Liver (tissue), 8 donors: ENCODE measurements at regions not wholly inside any gene's neighbourhood (a gene's known extent, or its start where the extent isn't known, plus 50 kb on each side); places are given as distances from the start of the nearest gene placed in this dataset.

Experiments used
- DNase-seq: peaks from one replicate; pipeline ENCODE4 v3.0.0-alpha.2; 2017; ENCODE audit warnings: low spot score
- H3K27ac ChIP-seq, 2 donors: one replicate each; pipeline ENCODE4 v1.7.0; 2013; ENCODE audit warnings: inconsistent platforms in 2 of 2, low read length in 2 of 2, control low read depth in 1 of 2, low read depth in 1 of 2, mild to moderate bottlenecking in 1 of 2
- H3K27me3 ChIP-seq, 4 donors: one replicate each; pipeline versions ENCODE4 v1.6.1 to v1.7.0; 2013; ENCODE audit warnings: low read length in 3 of 4, inconsistent platforms in 1 of 4, mild to moderate bottlenecking in 1 of 4, moderate library complexity in 1 of 4; ENCODE audit not compliant: control insufficient read depth in 4 of 4, insufficient read depth in 4 of 4
- H3K36me3 ChIP-seq, 4 donors: one replicate each; pipeline versions ENCODE4 v1.6.1 to v1.7.0; 2013; ENCODE audit warnings: low read length in 3 of 4, mild to moderate bottlenecking in 3 of 4, low read depth in 1 of 4, moderate library complexity in 1 of 4; ENCODE audit not compliant: control insufficient read depth in 4 of 4, insufficient read depth in 3 of 4
- H3K4me1 ChIP-seq, 4 donors: one replicate each; pipeline versions ENCODE4 v1.6.1 to v1.7.0; 2013; ENCODE audit warnings: low read length in 3 of 4, mild to moderate bottlenecking in 3 of 4, moderate library complexity in 1 of 4; ENCODE audit not compliant: control insufficient read depth in 4 of 4, insufficient read depth in 4 of 4
- H3K4me3 ChIP-seq, 3 donors: one replicate each; pipeline versions ENCODE4 v1.6.1 to v1.7.0; 2013; ENCODE audit warnings: low read length in 3 of 3, control low read depth in 1 of 3, low read depth in 1 of 3, mild to moderate bottlenecking in 1 of 3
- H3K9ac ChIP-seq, 2 donors: one replicate each; pipeline ENCODE4 v1.7.0; 2013; ENCODE audit warnings: low read length in 2 of 2, mild to moderate bottlenecking in 2 of 2, moderate library complexity in 2 of 2, control low read depth in 1 of 2, low read depth in 1 of 2
- H3K9me3 ChIP-seq, 4 donors: one replicate each; pipeline versions ENCODE4 v1.6.1 to v1.7.0; 2013; ENCODE audit warnings: low read length in 3 of 4; ENCODE audit not compliant: control insufficient read depth in 4 of 4
- EGR1 ChIP-seq, 2 donors: IDR thresholded peaks; 2 replicates each; pipeline ENCODE4 v1.6.1; 2016 to 2018; ENCODE audit warnings: antibody characterized with exemption in 2 of 2, low read depth in 2 of 2
- FOXA1 ChIP-seq: IDR thresholded peaks from 2 replicates; pipeline ENCODE4 v1.6.1; 2016; ENCODE audit warnings: antibody characterized with exemption
- FOXA2 ChIP-seq: IDR thresholded peaks from 2 replicates; pipeline ENCODE4 v1.6.1; 2016; ENCODE audit warnings: antibody characterized with exemption
- GABPA ChIP-seq, 2 donors: IDR thresholded peaks in 1 of 2; conservative IDR thresholded peaks in 1 of 2; 2 replicates each; pipeline ENCODE4 v1.6.1; 2016; ENCODE audit warnings: antibody characterized with exemption in 2 of 2, mild to moderate bottlenecking in 1 of 2, moderate library complexity in 1 of 2
- HNF4A ChIP-seq, 2 donors: conservative IDR thresholded peaks; 2 replicates each; pipeline ENCODE4 v1.6.1; 2016; ENCODE audit warnings: antibody characterized with exemption in 2 of 2, mild to moderate bottlenecking in 2 of 2
- HNF4G ChIP-seq: IDR thresholded peaks from 2 replicates; pipeline ENCODE4 v1.6.1; 2016; ENCODE audit warnings: antibody characterized with exemption
- JUND ChIP-seq, 2 donors: IDR thresholded peaks; 2 replicates each; pipeline ENCODE4 v1.6.1; 2016; ENCODE audit warnings: antibody characterized with exemption in 2 of 2
- NR2F2 ChIP-seq: IDR thresholded peaks from 2 replicates; pipeline ENCODE4 v1.6.1; 2016; ENCODE audit warnings: antibody characterized with exemption
- RAD21 ChIP-seq, 2 donors: IDR thresholded peaks; 2 replicates each; pipeline ENCODE4 v1.6.1; 2016; ENCODE audit warnings: antibody characterized with exemption in 2 of 2, mild to moderate bottlenecking in 2 of 2
- RXRA ChIP-seq, 2 donors: IDR thresholded peaks; 2 replicates each; pipeline ENCODE4 v1.6.1; 2017 to 2018; ENCODE audit warnings: antibody characterized with exemption in 2 of 2, mild to moderate bottlenecking in 1 of 2
- SP1 ChIP-seq: IDR thresholded peaks from 2 replicates; pipeline ENCODE4 v1.6.1; 2018; ENCODE audit warnings: antibody characterized with exemption, mild to moderate bottlenecking
- TAF1 ChIP-seq: conservative IDR thresholded peaks from 2 replicates; pipeline ENCODE4 v1.6.1; 2016; ENCODE audit warnings: antibody characterized with exemption, mild to moderate bottlenecking
- YY1 ChIP-seq: IDR thresholded peaks from 2 replicates; pipeline ENCODE4 v1.6.1; 2016; ENCODE audit warnings: antibody characterized with exemption, mild to moderate bottlenecking
- WGBS: extraction: QIAGEN DNeasy Blood & Tissue Kit; methylation state at CpG from one replicate; pipeline ENCODE4 v1.1.7; 2013; 5-methylcytosine and 5-hydroxymethylcytosine counted together
- TF ChIP-seq, protein P1 (sequence below): IDR thresholded peaks from 2 replicates; pipeline ENCODE4 v1.6.1; 2016; ENCODE audit warnings: antibody characterized with exemption
- TF ChIP-seq, protein P2 (sequence below): IDR thresholded peaks from 2 replicates; pipeline ENCODE4 v1.6.1; 2016; ENCODE audit warnings: antibody characterized with exemption
- TF ChIP-seq, protein P3 (sequence below): fragments of 150-350 bp; IDR thresholded peaks from 2 replicates; pipeline ENCODE4 v1.5.1; 2017; ENCODE audit warnings: improper control_type of control experiment, low read depth, low read length; ENCODE audit not compliant: missing input control
- TF ChIP-seq, protein P4 (sequence below): IDR thresholded peaks from 2 replicates; pipeline ENCODE4 v1.6.1; 2016; ENCODE audit warnings: antibody characterized with exemption
- TF ChIP-seq, protein P5 (sequence below): IDR thresholded peaks from 2 replicates; pipeline ENCODE4 v1.6.1; 2016; ENCODE audit warnings: antibody characterized with exemption, mild to moderate bottlenecking
- donor health status: healthy.
- donor health status: healthy.
- donor health status: healthy.
- donor health status: healthy.
- donor health status: healthy.

DNA sequence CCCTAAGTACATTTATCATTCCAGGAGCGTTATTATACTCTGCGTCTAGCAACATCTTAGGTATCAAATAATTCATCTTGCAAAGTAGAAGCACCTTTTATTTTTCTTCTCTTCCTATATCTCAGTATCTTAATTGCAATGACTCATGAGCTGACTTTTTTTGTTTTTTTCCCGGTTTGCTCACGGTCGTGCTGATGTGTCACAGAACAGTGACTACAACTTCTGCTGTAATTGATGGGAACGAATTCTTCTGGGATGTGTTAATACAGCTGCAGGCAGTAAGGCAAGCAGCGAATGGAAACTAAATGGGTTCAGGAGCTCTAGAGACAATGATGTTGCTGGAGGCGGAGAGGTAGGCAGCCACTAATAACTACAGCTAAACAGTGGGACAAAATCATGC, 89.8 kb upstream of the TMPRSS15 start:
- WGBS = 81% methylated on average over 8 of the region's 8 CpGs
- Histone ChIP-seq H3K36me3 (no peaks in the 10 kb centered on the region), H3K27ac (no peak overlapping the region), H3K9ac (no peak overlapping the region), H3K9me3 (no peaks in the 10 kb centered on the region), H3K4me1 (no peaks in the 10 kb centered on the region), H3K27me3 (no peaks in the 10 kb centered on the region), H3K4me3 (no peak overlapping the region)
- TF ChIP-seq TAF1 = no peak
- no peak for TF ChIP-seq YY1
- TF ChIP-seq FOXA2 = no peak
- TF ChIP-seq, protein P1, sequence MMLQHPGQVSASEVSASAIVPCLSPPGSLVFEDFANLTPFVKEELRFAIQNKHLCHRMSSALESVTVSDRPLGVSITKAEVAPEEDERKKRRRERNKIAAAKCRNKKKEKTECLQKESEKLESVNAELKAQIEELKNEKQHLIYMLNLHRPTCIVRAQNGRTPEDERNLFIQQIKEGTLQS = no peak
- TF ChIP-seq NR2F2 = no peak
- no peak for TF ChIP-seq SP1
- no peak for TF ChIP-seq RAD21 (IDR thresholded peaks at IDR 0.05)
- no peak for TF ChIP-seq HNF4A (conservative IDR thresholded peaks at IDR 0.05)
- TF ChIP-seq RXRA (IDR thresholded peaks at IDR 0.05) = no peak
- TF ChIP-seq, protein P2, sequence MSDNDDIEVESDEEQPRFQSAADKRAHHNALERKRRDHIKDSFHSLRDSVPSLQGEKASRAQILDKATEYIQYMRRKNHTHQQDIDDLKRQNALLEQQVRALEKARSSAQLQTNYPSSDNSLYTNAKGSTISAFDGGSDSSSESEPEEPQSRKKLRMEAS = no peak
- TF ChIP-seq GABPA (IDR thresholded peaks at IDR 0.05 in 1 of 2, conservative IDR thresholded peaks at IDR 0.05 in 1 of 2) = no peak
- no peak for TF ChIP-seq FOXA1
- TF ChIP-seq, protein P3, sequence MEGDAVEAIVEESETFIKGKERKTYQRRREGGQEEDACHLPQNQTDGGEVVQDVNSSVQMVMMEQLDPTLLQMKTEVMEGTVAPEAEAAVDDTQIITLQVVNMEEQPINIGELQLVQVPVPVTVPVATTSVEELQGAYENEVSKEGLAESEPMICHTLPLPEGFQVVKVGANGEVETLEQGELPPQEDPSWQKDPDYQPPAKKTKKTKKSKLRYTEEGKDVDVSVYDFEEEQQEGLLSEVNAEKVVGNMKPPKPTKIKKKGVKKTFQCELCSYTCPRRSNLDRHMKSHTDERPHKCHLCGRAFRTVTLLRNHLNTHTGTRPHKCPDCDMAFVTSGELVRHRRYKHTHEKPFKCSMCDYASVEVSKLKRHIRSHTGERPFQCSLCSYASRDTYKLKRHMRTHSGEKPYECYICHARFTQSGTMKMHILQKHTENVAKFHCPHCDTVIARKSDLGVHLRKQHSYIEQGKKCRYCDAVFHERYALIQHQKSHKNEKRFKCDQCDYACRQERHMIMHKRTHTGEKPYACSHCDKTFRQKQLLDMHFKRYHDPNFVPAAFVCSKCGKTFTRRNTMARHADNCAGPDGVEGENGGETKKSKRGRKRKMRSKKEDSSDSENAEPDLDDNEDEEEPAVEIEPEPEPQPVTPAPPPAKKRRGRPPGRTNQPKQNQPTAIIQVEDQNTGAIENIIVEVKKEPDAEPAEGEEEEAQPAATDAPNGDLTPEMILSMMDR = no peak
- TF ChIP-seq EGR1 (IDR thresholded peaks at IDR 0.05; ENCODE audit: low read depth in 2 of 2) = no peak
- TF ChIP-seq JUND (IDR thresholded peaks at IDR 0.05) = no peak
- TF ChIP-seq, protein P4, sequence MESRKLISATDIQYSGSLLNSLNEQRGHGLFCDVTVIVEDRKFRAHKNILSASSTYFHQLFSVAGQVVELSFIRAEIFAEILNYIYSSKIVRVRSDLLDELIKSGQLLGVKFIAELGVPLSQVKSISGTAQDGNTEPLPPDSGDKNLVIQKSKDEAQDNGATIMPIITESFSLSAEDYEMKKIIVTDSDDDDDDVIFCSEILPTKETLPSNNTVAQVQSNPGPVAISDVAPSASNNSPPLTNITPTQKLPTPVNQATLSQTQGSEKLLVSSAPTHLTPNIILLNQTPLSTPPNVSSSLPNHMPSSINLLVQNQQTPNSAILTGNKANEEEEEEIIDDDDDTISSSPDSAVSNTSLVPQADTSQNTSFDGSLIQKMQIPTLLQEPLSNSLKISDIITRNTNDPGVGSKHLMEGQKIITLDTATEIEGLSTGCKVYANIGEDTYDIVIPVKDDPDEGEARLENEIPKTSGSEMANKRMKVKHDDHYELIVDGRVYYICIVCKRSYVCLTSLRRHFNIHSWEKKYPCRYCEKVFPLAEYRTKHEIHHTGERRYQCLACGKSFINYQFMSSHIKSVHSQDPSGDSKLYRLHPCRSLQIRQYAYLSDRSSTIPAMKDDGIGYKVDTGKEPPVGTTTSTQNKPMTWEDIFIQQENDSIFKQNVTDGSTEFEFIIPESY = no peak
- TF ChIP-seq, protein P5, sequence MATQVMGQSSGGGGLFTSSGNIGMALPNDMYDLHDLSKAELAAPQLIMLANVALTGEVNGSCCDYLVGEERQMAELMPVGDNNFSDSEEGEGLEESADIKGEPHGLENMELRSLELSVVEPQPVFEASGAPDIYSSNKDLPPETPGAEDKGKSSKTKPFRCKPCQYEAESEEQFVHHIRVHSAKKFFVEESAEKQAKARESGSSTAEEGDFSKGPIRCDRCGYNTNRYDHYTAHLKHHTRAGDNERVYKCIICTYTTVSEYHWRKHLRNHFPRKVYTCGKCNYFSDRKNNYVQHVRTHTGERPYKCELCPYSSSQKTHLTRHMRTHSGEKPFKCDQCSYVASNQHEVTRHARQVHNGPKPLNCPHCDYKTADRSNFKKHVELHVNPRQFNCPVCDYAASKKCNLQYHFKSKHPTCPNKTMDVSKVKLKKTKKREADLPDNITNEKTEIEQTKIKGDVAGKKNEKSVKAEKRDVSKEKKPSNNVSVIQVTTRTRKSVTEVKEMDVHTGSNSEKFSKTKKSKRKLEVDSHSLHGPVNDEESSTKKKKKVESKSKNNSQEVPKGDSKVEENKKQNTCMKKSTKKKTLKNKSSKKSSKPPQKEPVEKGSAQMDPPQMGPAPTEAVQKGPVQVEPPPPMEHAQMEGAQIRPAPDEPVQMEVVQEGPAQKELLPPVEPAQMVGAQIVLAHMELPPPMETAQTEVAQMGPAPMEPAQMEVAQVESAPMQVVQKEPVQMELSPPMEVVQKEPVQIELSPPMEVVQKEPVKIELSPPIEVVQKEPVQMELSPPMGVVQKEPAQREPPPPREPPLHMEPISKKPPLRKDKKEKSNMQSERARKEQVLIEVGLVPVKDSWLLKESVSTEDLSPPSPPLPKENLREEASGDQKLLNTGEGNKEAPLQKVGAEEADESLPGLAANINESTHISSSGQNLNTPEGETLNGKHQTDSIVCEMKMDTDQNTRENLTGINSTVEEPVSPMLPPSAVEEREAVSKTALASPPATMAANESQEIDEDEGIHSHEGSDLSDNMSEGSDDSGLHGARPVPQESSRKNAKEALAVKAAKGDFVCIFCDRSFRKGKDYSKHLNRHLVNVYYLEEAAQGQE = no peak
- TF ChIP-seq HNF4G = no peak
- DNase-seq = no peak

DNA sequence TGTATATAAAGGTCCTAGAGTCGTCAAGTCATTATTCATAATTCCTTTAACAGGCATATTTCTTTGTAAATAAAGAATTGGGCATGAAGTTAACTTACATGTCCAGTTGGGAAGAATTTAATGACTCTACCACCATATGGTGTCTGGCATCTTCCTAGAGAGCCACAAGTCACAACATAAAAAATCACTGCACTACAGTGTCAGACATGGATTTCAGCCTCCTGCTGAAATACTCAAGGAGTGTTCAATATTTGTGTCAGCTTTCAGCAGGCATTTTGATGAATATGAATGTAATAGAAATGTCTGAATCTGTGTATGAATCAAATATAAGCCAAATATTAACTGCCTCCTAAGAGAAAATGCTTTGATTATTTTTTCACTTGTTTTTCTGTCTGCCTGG, 91.9 kb upstream of the TMPRSS15 start:
- Histone ChIP-seq H3K9ac (no peak overlapping the region), H3K4me1 (no peaks in the 10 kb centered on the region), H3K27ac (no peak overlapping the region), H3K27me3 (no peaks in the 10 kb centered on the region), H3K36me3 (no peaks in the 10 kb centered on the region), H3K9me3 (no peaks in the 10 kb centered on the region), H3K4me3 (no peak overlapping the region)
- WGBS = 56% methylated on average over 1 of the region's 1 CpG
- no peak for DNase-seq
- TF ChIP-seq NR2F2 (no peak), FOXA2 (no peak), HNF4A (conservative IDR thresholded peaks at IDR 0.05) (no peak), YY1 (no peak), EGR1 (IDR thresholded peaks at IDR 0.05; ENCODE audit: low read depth in 2 of 2) (no peak), TAF1 (no peak), FOXA1 (no peak), SP1 (no peak), HNF4G (no peak), JUND (IDR thresholded peaks at IDR 0.05) (no peak), GABPA (IDR thresholded peaks at IDR 0.05 in 1 of 2, conservative IDR thresholded peaks at IDR 0.05 in 1 of 2) (no peak), RXRA (IDR thresholded peaks at IDR 0.05) (no peak)
- TF ChIP-seq, protein P5 = no peak
- TF ChIP-seq, protein P1 = no peak
- TF ChIP-seq, protein P4 = no peak
